ENCODE measurements at regions not wholly inside any gene's neighbourhood (a gene's known extent, or its start where the extent isn't known, plus 50 kb on each side); places are given as distances from the start of the nearest gene placed in this dataset.

DNA sequence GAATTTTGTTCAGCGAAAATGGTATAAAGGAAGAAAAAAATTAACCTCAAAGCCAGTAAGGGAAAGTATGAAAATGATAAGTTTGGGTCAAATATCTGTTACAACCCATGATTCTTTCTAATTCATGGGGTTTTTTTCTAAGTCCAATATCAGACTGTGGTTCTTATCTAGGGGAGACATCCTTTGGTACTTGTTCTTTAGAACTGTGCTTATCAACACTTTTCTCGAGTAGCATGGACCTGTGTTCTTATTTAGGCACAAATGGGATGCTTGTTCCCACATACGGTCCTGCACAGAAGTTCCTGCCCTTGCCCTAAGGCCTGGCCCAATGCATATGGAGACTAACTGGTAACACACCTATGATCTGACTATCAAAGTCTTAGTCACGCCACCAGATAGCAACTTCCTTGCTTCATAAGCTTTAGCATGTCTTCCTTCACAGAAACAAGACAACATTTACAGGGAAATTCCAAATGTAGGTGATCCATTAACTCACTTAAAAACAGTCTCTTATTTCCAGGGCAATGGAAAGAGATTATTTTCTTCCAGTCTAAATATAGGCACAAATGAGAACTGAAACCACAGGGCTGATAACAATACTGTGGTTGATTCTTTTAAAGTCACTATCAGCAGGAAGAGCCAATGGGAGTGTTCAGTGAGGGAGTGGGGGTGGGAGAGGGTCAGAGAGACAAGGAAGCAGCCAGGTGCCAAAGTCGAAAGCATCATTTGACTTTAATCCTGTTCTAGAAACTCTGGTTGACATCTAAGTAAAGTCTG, 268.8 kb upstream of the ANKRD55 start:
- TF ChIP-seq, protein P1, sequence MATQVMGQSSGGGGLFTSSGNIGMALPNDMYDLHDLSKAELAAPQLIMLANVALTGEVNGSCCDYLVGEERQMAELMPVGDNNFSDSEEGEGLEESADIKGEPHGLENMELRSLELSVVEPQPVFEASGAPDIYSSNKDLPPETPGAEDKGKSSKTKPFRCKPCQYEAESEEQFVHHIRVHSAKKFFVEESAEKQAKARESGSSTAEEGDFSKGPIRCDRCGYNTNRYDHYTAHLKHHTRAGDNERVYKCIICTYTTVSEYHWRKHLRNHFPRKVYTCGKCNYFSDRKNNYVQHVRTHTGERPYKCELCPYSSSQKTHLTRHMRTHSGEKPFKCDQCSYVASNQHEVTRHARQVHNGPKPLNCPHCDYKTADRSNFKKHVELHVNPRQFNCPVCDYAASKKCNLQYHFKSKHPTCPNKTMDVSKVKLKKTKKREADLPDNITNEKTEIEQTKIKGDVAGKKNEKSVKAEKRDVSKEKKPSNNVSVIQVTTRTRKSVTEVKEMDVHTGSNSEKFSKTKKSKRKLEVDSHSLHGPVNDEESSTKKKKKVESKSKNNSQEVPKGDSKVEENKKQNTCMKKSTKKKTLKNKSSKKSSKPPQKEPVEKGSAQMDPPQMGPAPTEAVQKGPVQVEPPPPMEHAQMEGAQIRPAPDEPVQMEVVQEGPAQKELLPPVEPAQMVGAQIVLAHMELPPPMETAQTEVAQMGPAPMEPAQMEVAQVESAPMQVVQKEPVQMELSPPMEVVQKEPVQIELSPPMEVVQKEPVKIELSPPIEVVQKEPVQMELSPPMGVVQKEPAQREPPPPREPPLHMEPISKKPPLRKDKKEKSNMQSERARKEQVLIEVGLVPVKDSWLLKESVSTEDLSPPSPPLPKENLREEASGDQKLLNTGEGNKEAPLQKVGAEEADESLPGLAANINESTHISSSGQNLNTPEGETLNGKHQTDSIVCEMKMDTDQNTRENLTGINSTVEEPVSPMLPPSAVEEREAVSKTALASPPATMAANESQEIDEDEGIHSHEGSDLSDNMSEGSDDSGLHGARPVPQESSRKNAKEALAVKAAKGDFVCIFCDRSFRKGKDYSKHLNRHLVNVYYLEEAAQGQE (IDR thresholded peaks at IDR 0.05; ENCODE audit: insufficient read depth in 1 of 2, low read depth in 2 of 2, low read length in 2 of 2): no peak
- no peak for TF ChIP-seq SIN3A (IDR thresholded peaks at IDR 0.05; ENCODE audit: borderline replicate concordance, insufficient read depth, low read length)

Measured in PFSK-1 (cell line).